ENCODE measurements at regions not wholly inside any gene's neighbourhood (a gene's known extent, or its start where the extent isn't known, plus 50 kb on each side); places are given as distances from the start of the nearest gene placed in this dataset.

DNA sequence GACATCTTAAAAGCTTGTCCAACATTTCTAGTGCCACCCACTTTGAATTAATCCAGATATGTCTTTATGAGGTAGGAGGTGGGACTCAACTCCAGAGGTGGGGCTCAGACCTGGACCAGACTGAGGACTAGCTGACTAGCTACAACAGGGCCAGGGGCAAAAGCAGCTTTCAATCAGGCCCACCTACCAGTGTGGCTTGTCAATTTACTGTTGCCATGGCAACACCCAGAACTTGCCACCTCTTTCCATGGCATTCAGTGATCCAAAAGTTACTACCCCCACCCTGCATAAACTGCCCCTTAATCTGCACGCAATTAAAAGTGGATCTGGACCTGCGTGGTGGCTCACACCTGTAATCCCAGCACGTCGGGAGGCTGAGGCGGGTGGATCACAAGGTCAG is 113.2 kb upstream of the KAZN start:
- TF ChIP-seq ZFX (IDR thresholded peaks at IDR 0.05), result no peak
- TF ChIP-seq, protein P1, sequence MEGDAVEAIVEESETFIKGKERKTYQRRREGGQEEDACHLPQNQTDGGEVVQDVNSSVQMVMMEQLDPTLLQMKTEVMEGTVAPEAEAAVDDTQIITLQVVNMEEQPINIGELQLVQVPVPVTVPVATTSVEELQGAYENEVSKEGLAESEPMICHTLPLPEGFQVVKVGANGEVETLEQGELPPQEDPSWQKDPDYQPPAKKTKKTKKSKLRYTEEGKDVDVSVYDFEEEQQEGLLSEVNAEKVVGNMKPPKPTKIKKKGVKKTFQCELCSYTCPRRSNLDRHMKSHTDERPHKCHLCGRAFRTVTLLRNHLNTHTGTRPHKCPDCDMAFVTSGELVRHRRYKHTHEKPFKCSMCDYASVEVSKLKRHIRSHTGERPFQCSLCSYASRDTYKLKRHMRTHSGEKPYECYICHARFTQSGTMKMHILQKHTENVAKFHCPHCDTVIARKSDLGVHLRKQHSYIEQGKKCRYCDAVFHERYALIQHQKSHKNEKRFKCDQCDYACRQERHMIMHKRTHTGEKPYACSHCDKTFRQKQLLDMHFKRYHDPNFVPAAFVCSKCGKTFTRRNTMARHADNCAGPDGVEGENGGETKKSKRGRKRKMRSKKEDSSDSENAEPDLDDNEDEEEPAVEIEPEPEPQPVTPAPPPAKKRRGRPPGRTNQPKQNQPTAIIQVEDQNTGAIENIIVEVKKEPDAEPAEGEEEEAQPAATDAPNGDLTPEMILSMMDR (conservative IDR thresholded peaks at IDR 0.05), result no peak
- H3K27ac ChIP-seq, result no peak overlapping the region

DNA sequence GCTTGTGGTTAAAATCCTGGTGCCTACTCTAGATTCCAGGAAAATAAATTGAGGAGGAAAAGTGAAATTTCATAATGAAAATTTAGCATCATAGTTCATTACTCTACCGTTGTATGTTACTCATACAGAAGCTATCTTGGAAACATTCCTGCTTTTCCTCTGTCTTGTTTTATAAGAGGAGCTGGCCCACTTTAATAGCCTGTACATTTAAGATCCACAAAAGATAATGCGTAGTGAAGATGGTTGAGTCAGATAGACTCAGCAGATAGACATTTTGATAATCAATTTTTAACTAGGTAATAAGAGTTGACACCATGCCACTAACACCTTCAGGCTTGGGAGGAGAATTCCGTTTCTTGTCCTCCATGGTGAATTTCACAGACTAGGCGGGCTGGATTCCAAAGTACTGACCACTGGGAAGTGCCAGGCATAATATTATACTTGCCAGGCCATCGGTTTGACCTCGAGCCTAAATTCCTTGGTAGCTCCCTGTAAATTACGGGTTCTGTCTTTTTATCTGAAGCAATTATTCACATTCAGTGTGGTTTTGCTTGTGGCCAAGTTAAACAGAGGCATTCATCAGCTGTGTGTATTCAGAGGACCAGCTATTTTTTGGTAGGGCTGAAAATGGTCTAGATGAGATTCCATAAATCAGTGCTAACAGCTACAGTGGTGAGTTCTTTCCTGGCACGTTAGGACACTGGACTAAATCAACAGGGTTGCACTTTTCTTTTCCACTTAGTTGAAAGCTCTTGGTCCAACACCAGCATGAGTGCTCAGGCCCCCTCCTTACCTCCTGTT is 111.9 kb upstream of the KAZN start:
- TF ChIP-seq, protein P1 (conservative IDR thresholded peaks at IDR 0.05), result no peak
- TF ChIP-seq ZFX (IDR thresholded peaks at IDR 0.05), result no peak
- H3K27ac ChIP-seq, result no peak overlapping the region

DNA sequence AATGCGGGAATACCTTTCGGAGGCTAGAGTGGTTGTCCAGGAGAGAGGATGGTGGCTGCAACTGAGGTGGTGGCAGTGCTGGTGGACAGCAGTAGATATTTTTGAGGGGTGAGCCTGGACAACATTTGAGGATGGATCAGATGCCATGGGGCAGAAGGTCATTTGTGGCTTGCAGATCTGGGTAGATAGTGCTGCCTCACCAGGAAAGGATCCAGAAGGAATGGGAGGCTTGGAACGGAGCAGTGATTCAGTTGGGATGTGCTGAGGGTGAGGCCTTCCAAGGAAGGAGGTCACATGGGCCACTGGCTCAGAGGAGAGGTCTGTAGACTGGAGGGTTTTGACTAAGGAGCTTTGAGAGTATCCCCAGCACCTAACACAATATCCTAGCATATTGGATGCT is 110.8 kb upstream of the KAZN start:
- TF ChIP-seq ZFX (IDR thresholded peaks at IDR 0.05), result no peak
- TF ChIP-seq, protein P1 (conservative IDR thresholded peaks at IDR 0.05), result no peak
- no peak overlapping the region for H3K27ac ChIP-seq

DNA sequence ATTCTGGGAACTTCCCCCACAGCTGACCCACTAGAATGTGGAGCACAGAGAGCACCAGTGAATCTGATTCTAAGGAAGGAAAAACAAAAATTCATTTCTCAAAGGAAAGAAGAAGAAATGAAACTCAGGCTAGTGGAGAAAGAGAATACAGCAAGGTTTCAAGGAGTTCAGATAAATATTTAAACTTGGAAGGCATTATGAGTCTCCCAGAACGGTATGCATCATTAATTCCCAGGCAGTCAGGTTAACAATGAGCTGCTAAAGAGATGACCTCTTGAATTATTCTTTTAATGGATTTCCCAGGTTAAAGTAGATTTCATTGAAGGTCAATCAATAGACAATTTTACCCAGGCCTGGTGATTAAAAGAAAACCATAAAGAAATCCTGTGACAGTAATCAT is 103.6 kb upstream of the KAZN start:
- no peak overlapping the region for H3K27ac ChIP-seq
- TF ChIP-seq, protein P1 (conservative IDR thresholded peaks at IDR 0.05), result no peak
- TF ChIP-seq ZFX (IDR thresholded peaks at IDR 0.05), result no peak

DNA sequence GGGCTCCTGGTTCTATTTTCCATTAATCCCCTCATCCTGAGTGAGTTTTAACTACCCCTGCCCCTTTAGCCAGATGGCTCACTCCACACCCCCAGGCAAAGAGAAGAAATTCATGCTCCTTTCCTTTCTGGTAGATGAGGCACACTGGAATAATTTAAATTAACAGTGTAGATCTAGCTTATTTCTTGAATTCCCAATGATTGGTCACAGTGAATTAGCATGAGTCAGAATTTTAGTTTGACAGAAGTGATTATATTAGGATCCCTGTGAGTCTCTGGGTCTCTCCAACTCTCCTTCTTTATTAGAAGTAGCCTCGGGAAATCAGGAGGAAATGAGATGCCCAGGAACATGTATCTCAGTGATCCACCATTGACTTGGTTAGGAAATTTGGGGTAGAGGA is 103.1 kb upstream of the KAZN start:
- no peak for TF ChIP-seq ZFX (IDR thresholded peaks at IDR 0.05)
- TF ChIP-seq, protein P1 (conservative IDR thresholded peaks at IDR 0.05), result no peak
- no peak overlapping the region for H3K27ac ChIP-seq

DNA sequence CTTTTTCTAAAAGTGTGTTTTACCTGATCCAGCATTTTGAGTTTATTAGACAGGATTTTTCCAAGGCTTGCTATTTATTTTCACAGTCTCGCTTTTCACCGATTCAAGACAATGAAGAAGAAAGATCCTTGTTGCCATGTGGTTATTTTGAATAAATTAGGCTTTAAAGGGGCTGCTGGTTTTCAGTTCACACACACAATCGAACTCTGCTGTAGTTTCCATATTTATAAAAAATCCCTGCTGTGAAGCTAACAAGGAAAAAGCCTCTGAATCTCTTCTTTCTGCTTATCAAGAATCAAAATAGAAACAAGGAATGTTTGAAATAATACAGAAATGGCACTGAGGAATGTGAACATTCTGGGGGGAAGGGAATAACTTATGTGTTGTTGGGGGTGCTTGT is 102.5 kb upstream of the KAZN start:
- H3K27ac ChIP-seq, result no peak overlapping the region
- TF ChIP-seq ZFX (IDR thresholded peaks at IDR 0.05), result no peak
- TF ChIP-seq, protein P1 (conservative IDR thresholded peaks at IDR 0.05), result no peak

DNA sequence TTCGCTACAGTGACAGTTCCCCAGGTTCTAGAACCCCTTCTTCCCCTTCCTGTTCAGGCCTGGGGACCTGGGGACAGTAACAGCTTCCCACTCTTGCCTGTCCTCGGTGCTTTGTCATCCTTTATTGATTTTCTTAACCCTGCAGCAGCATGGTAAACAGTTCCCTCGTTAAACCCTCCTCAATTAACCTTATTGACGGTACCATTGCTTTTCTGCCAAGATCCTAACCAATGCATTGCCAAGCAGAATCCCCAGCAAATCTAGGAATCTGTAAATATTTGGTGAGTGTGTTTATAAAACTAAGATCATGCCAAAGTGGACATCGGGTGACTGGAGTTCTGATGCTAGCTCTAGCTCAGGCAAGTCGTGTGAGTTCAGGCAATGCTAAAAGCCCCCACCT is 99.6 kb upstream of the KAZN start:
- H3K27ac ChIP-seq, result peak overlapping the region; percentile 93
- TF ChIP-seq ZFX (IDR thresholded peaks at IDR 0.05), result no peak

All from C4-2B (cell line).